Sigmoid colon (tissue), 4 donors: ENCODE measurements at regions not wholly inside any gene's neighbourhood (a gene's known extent, or its start where the extent isn't known, plus 50 kb on each side); places are given as distances from the start of the nearest gene placed in this dataset.
A peak's percentile ranks its signal among the peaks of the same experiment; 100 is the strongest.

Experiments used
- EP300 ChIP-seq, 4 donors: sonication (generic); formaldehyde crosslinking; IDR thresholded peaks; one replicate each; pipeline ENCODE4 v1.6.1; 2017; ENCODE audit warnings: antibody characterized with exemption in 4 of 4
- POLR2A ChIP-seq, 2 donors: fragments of 450-650 bp; IDR thresholded peaks; one replicate each; pipeline ENCODE4 v1.6.1; 2016; ENCODE audit warnings: antibody characterized with exemption in 2 of 2, mild to moderate bottlenecking in 2 of 2, moderate library complexity in 2 of 2
- POLR2AphosphoS5 ChIP-seq, 4 donors: sonication (generic); formaldehyde crosslinking; IDR thresholded peaks; one replicate each; pipeline ENCODE4 v1.6.1; 2017; ENCODE audit warnings: antibody characterized with exemption in 4 of 4
- TF ChIP-seq, protein P1 (sequence below), 4 experiments: fragments of 450-650 bp in 3 of 4; fragments of 200-600 bp in 1 of 4; IDR thresholded peaks; one replicate each; pipeline ENCODE4 v1.5.1; 2016 to 2019; ENCODE audit warnings: antibody characterized with exemption in 4 of 4, mild to moderate bottlenecking in 3 of 4, moderate library complexity in 2 of 4

DNA sequence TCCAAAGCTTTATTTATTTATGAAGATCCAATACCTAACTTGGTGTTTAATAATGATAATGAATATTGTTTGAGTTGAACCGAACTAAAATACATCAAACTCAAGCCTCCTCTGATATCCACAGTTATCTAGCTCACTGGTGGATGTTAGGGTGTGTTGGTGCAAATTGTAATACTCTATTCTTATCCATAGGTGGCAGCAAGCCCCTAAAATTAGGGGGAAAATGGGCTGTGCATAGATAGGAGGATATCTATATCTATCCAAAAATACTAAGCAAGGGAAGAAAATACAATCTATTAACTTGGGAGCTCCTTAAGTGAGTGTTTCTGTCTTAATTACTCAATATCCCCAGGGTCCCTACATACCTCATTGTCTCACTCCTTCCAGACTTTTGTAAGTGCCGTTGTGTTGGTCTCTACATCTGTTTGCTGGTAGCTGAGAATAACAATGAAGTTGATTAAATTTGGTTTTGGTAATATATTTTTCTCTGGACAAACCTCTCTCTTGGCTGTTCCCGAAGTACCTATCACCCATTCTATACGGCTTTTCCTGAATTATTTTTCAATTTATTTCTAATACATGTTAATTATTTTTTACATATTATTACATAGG, 55.0 kb upstream of the VWDE start:
- TF ChIP-seq POLR2A (IDR thresholded peaks at IDR 0.05) (no peak), EP300 (IDR thresholded peaks at IDR 0.05) (no peak), POLR2AphosphoS5 (IDR thresholded peaks at IDR 0.05) (no peak)
- TF ChIP-seq, protein P1, sequence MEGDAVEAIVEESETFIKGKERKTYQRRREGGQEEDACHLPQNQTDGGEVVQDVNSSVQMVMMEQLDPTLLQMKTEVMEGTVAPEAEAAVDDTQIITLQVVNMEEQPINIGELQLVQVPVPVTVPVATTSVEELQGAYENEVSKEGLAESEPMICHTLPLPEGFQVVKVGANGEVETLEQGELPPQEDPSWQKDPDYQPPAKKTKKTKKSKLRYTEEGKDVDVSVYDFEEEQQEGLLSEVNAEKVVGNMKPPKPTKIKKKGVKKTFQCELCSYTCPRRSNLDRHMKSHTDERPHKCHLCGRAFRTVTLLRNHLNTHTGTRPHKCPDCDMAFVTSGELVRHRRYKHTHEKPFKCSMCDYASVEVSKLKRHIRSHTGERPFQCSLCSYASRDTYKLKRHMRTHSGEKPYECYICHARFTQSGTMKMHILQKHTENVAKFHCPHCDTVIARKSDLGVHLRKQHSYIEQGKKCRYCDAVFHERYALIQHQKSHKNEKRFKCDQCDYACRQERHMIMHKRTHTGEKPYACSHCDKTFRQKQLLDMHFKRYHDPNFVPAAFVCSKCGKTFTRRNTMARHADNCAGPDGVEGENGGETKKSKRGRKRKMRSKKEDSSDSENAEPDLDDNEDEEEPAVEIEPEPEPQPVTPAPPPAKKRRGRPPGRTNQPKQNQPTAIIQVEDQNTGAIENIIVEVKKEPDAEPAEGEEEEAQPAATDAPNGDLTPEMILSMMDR (IDR thresholded peaks at IDR 0.05): peak in 2 of 4 experiments; percentile 22 to 32
